Endothelial cell of umbilical vein (primary cell): ENCODE measurements at regions not wholly inside any gene's neighbourhood (a gene's known extent, or its start where the extent isn't known, plus 50 kb on each side); places are given as distances from the start of the nearest gene placed in this dataset.

Source experiments
- BruUV-seq: library from RNA; stranded (reverse); fragments of 400-500 nt; replicated peaks from 2 replicates; lab custom pipeline; 2021; lab: Mats Ljungman, UMichigan
- CTCF ChIA-PET: fragments of 300-600, 350-600 bp; sonication (Branson Sonifier 250); formaldehyde crosslinking; loops from one replicate; lab custom pipeline; 2021; ENCODE audit warnings: antibody characterized with exemption, inconsistent platforms; lab: Charles Lee
- POLR2A ChIA-PET: fragments of 300-600, 350-600 bp; sonication (Branson Sonifier 250); formaldehyde crosslinking; loops from one replicate; lab custom pipeline; 2021; ENCODE audit warnings: antibody characterized with exemption, inconsistent platforms; lab: Charles Lee
- DNase-seq: peaks from one replicate; pipeline ENCODE4 v3.0.0-alpha.2; 2011; ENCODE audit warnings: low read depth, low spot score
- FAIRE-seq: peaks from 2 replicates; lab custom pipeline; 2011; peaks lifted over from hg19 to GRCh38; lab: Jason Lieb, UNC
- H2AFZ ChIP-seq: 2 replicates; pipeline ENCODE4 v1.6.0; 2012; ENCODE audit warnings: low read depth, low read length, control low read depth, inconsistent platforms
- H3K27ac ChIP-seq: 2 replicates; pipeline ENCODE4 v1.5.1; 2011; ENCODE audit warnings: low read depth, mild to moderate bottlenecking, control low read depth, low read length, moderate library complexity; ENCODE audit not compliant: insufficient read depth
- H3K27me3 ChIP-seq, 2 experiments: 2 replicates each; pipeline versions ENCODE4 v1.6.0 to v1.6.1; 2011; ENCODE audit warnings: low read length in 2 of 2, mixed read lengths in 1 of 2; ENCODE audit not compliant: control insufficient read depth in 2 of 2, insufficient read depth in 2 of 2
- H3K36me3 ChIP-seq, 2 experiments: 2 replicates in 1 of 2; 3 replicates in 1 of 2; pipeline ENCODE4 v1.5.1; 2011; ENCODE audit warnings: low read length in 2 of 2, mild to moderate bottlenecking in 1 of 2, moderate library complexity in 1 of 2; ENCODE audit not compliant: control insufficient read depth in 2 of 2, insufficient read depth in 2 of 2; ENCODE audit errors: extremely low read depth in 1 of 2
- H3K4me1 ChIP-seq: 3 replicates; pipeline ENCODE4 v1.5.1; 2011; ENCODE audit warnings: mild to moderate bottlenecking, low read length; ENCODE audit not compliant: control insufficient read depth, insufficient read depth; ENCODE audit errors: extremely low read depth
- H3K4me2 ChIP-seq: 2 replicates; pipeline ENCODE4 v1.6.1; 2011; ENCODE audit warnings: low read length, control low read depth, mixed read lengths; ENCODE audit not compliant: insufficient read depth
- H3K4me3 ChIP-seq, 3 experiments: fragments of 200-600 bp in 1 of 3; sonication (generic), shearing (Covaris generic) in 1 of 3; replicated peaks in 1 of 3; 2 replicates each; pipeline ENCODE4 v1.5.1; 2011 to 2016; ENCODE audit warnings: control low read depth in 3 of 3, low read length in 3 of 3, mild to moderate bottlenecking in 2 of 3, inconsistent platforms in 1 of 3, low read depth in 1 of 3, moderate library complexity in 1 of 3; ENCODE audit not compliant: insufficient read depth in 1 of 3
- H3K79me2 ChIP-seq: 2 replicates; pipeline ENCODE4 v1.6.0; 2012; ENCODE audit warnings: low read length, inconsistent platforms; ENCODE audit not compliant: control insufficient read depth, insufficient read depth
- H3K9ac ChIP-seq: replicated peaks from 2 replicates; pipeline ENCODE3; 2011; ENCODE audit warnings: low read length, control low read depth; ENCODE audit not compliant: insufficient read depth; ENCODE audit errors: extremely low read depth
- H3K9me1 ChIP-seq: replicated peaks from 3 replicates; pipeline ENCODE4 v1.6.0; 2011; ENCODE audit warnings: mild to moderate bottlenecking, low read length; ENCODE audit not compliant: control insufficient read depth, insufficient read depth; ENCODE audit errors: extremely low read depth
- H3K9me3 ChIP-seq: replicated peaks from 2 replicates; pipeline ENCODE4 v1.5.1; 2012; ENCODE audit warnings: low read length, inconsistent platforms; ENCODE audit not compliant: control insufficient read depth, insufficient read depth
- H4K20me1 ChIP-seq: replicated peaks from 2 replicates; pipeline ENCODE3; 2011; ENCODE audit warnings: mild to moderate bottlenecking, low read length; ENCODE audit not compliant: control insufficient read depth, insufficient read depth; ENCODE audit errors: extremely low read depth
- CTCF ChIP-seq, 2 donors: IDR thresholded peaks; 1 replicate in 1 of 2; 2 replicates in 1 of 2; pipeline ENCODE4 v1.5.1; 2011; ENCODE audit warnings: low read length in 2 of 2, mild to moderate bottlenecking in 2 of 2, moderate library complexity in 2 of 2, control low read depth in 1 of 2, inconsistent platforms in 1 of 2, low read depth in 1 of 2; ENCODE audit not compliant: insufficient read depth in 1 of 2; ENCODE audit errors: extremely low read depth in 1 of 2
- EZH2 ChIP-seq: IDR thresholded peaks from 2 replicates; pipeline ENCODE4 v1.6.1; 2012; ENCODE audit warnings: borderline replicate concordance, low read depth, mild to moderate bottlenecking, moderate library complexity, low read length, inconsistent platforms; ENCODE audit not compliant: severe bottlenecking
- FOS ChIP-seq: IDR thresholded peaks from 2 replicates; pipeline ENCODE4 v1.6.1; 2011; ENCODE audit warnings: mild to moderate bottlenecking, low read length, moderate library complexity, borderline replicate concordance; ENCODE audit not compliant: insufficient read depth
- GATA2 ChIP-seq: IDR thresholded peaks from 2 replicates; pipeline ENCODE4 v1.7.0; 2011; ENCODE audit warnings: low read depth, mild to moderate bottlenecking, moderate library complexity, mixed read lengths, low read length; ENCODE audit not compliant: insufficient read length, insufficient read depth
- JUN ChIP-seq: IDR thresholded peaks from 2 replicates; pipeline ENCODE4 v1.6.1; 2011; ENCODE audit warnings: borderline replicate concordance, low read depth; ENCODE audit not compliant: insufficient read length, insufficient read depth
- MAX ChIP-seq: IDR thresholded peaks from 2 replicates; pipeline ENCODE4 v1.6.1; 2011; ENCODE audit not compliant: insufficient read depth, insufficient read length
- MYC ChIP-seq: IDR thresholded peaks from one replicate; pipeline ENCODE4 v1.6.1; 2011; ENCODE audit warnings: mild to moderate bottlenecking, low read depth, low read length
- POLR2A ChIP-seq: IDR thresholded peaks from 2 replicates; pipeline ENCODE4 v1.6.1; 2012; ENCODE audit warnings: low read depth, mild to moderate bottlenecking, control low read depth, low read length
- POLR2AphosphoS5 ChIP-seq: IDR thresholded peaks from 2 replicates; pipeline ENCODE4 v1.6.1; 2012; ENCODE audit warnings: low read depth, mild to moderate bottlenecking, control low read depth, low read length, moderate library complexity; ENCODE audit not compliant: insufficient read depth
- dilution Hi-C: fragments of 300-500 bp; cut with MboI; formaldehyde crosslinking; loops from one replicate; pipeline ENCODE4 v1.15.0; 2019; ENCODE audit warnings: low sequenced_read_pairs; ENCODE audit not compliant: extremely low pct_ligation_motif_present
- intact Hi-C: fragments of 100-400 bp; cut with micrococcal nuclease; formaldehyde crosslinking; loops from one replicate; pipeline ENCODE4 v1.10.0; 2022

- no peaks in the 10 kb centered on the region for H3K9me1 ChIP-seq
- ChIA-PET POLR2A (no interaction called here), CTCF (no interaction called here)
- H3K27me3 ChIP-seq = no peaks in the 10 kb centered on the region
- no peaks in the 10 kb centered on the region for H3K4me1 ChIP-seq
- H2AFZ ChIP-seq = no peak overlapping the region
- no peaks in the 10 kb centered on the region for H4K20me1 ChIP-seq
- H3K9ac ChIP-seq = no peak overlapping the region
- H3K4me2 ChIP-seq = no peak overlapping the region
- intact Hi-C loops (no loop called here), dilution Hi-C loops (no loop called here)
- H3K9me3 ChIP-seq = no peaks in the 10 kb centered on the region
- FAIRE-seq (no peak), DNase-seq (no peak)
- H3K27ac ChIP-seq = no peak overlapping the region
- no peaks in the 10 kb centered on the region for H3K36me3 ChIP-seq
- no TSS peak for BruUV-seq
- no peak overlapping the region for H3K4me3 ChIP-seq
- no peaks in the 10 kb centered on the region for H3K79me2 ChIP-seq
- TF ChIP-seq CTCF (IDR thresholded peaks at IDR 0.05; ENCODE audit: extremely low read depth in 1 of 2, insufficient read depth in 1 of 2, low read depth in 1 of 2, low read length in 2 of 2) (no peak), GATA2 (no peak), POLR2A (no peak), MAX (no peak), FOS (no peak), JUN (no peak), POLR2AphosphoS5 (no peak), EZH2 (no peak), MYC (no peak)
Measured at GRCh38 chr11:134464196-134464595, 52.2 kb upstream of the B3GAT1 start.
